ENCODE measurements at regions not wholly inside any gene's neighbourhood (a gene's known extent, or its start where the extent isn't known, plus 50 kb on each side); places are given as distances from the start of the nearest gene placed in this dataset.

- no peak for DNase-seq (ENCODE audit: low read depth in 2 of 2)
Observed at GRCh38 chr11:114758627-114759026, 80.3 kb downstream of the NXPE2 start.

- DNase-seq (ENCODE audit: low read depth in 2 of 2): no peak
Observed at GRCh38 chr11:114762408-114762807, 84.1 kb downstream of the NXPE2 start.

- DNase-seq (ENCODE audit: low read depth in 2 of 2): no peak
Observed at GRCh38 chr11:114764563-114764962, 86.2 kb downstream of the NXPE2 start.

- no peak for DNase-seq (ENCODE audit: low read depth in 2 of 2)
Observed at GRCh38 chr11:114771172-114771571, 92.8 kb downstream of the NXPE2 start.

GRCh38 chr11:114773541-114774338 lies 95.4 kb downstream of the NXPE2 start:
- no peak for DNase-seq (ENCODE audit: low read depth in 2 of 2)

GRCh38 chr11:114774599-114775361 lies 96.5 kb downstream of the NXPE2 start:
- DNase-seq (ENCODE audit: low read depth in 2 of 2): peak; percentile 4 to 16

GRCh38 chr11:114775875-114776621 lies 97.7 kb downstream of the NXPE2 start:
- DNase-seq (ENCODE audit: low read depth in 2 of 2): no peak

GRCh38 chr11:114776956-114777355 lies 98.6 kb downstream of the NXPE2 start:
- DNase-seq (ENCODE audit: low read depth in 2 of 2): no peak

- no peak for DNase-seq (ENCODE audit: low read depth in 2 of 2)
Observed at GRCh38 chr11:114779189-114779588, 100.9 kb downstream of the NXPE2 start.

GRCh38 chr11:114782650-114783310 lies 104.5 kb downstream of the NXPE2 start:
- no peak for DNase-seq (ENCODE audit: low read depth in 2 of 2)

- no peak for DNase-seq (ENCODE audit: low read depth in 2 of 2)
Observed at GRCh38 chr11:114783805-114784204, 105.5 kb downstream of the NXPE2 start.

GRCh38 chr11:114784216-114784615 lies 105.9 kb downstream of the NXPE2 start:
- DNase-seq (ENCODE audit: low read depth in 2 of 2): no peak

- no peak for DNase-seq (ENCODE audit: low read depth in 2 of 2)
Observed at GRCh38 chr11:114784891-114785290, 106.6 kb downstream of the NXPE2 start.

GRCh38 chr11:114785820-114786219 lies 107.5 kb downstream of the NXPE2 start:
- no peak for DNase-seq (ENCODE audit: low read depth in 2 of 2)

- no peak for DNase-seq (ENCODE audit: low read depth in 2 of 2)
Observed at GRCh38 chr11:114787126-114787525, 108.8 kb downstream of the NXPE2 start.

GRCh38 chr11:114790910-114791309 lies 112.6 kb downstream of the NXPE2 start:
- no peak for DNase-seq (ENCODE audit: low read depth in 2 of 2)

GRCh38 chr11:114794048-114794684 lies 115.8 kb downstream of the NXPE2 start:
- DNase-seq (ENCODE audit: low read depth in 2 of 2): no peak

GRCh38 chr11:114796954-114797721 lies 118.8 kb downstream of the NXPE2 start:
- DNase-seq (ENCODE audit: low read depth in 2 of 2): no peak

- no peak for DNase-seq (ENCODE audit: low read depth in 2 of 2)
Observed at GRCh38 chr11:114799476-114799875, 121.1 kb downstream of the NXPE2 start.

- DNase-seq (ENCODE audit: low read depth in 2 of 2): no peak
Observed at GRCh38 chr11:114801773-114802172, 123.4 kb downstream of the NXPE2 start.

- no peak for DNase-seq (ENCODE audit: low read depth in 2 of 2)
Observed at GRCh38 chr11:114802878-114803277, 124.6 kb downstream of the NXPE2 start.
